IPS-15b (cell line): ENCODE measurements at regions not wholly inside any gene's neighbourhood (a gene's known extent, or its start where the extent isn't known, plus 50 kb on each side); places are given as distances from the start of the nearest gene placed in this dataset.
"Not testable (repeated sequence)": the region's sequence is repeated elsewhere in the genome, so short reads cannot be mapped to it uniquely, and the experiment has no call there.

ENCODE experiments used
- H3K27me3 ChIP-seq: one replicate; pipeline ENCODE4 v1.6.1; 2013; ENCODE audit warnings: low read length; ENCODE audit not compliant: control insufficient read depth, insufficient read depth
- H3K36me3 ChIP-seq: one replicate; pipeline ENCODE4 v1.6.1; 2013; ENCODE audit warnings: low read length; ENCODE audit not compliant: control insufficient read depth, insufficient read depth
- H3K4me1 ChIP-seq: one replicate; pipeline ENCODE4 v1.6.1; 2013; ENCODE audit warnings: mild to moderate bottlenecking, low read length; ENCODE audit not compliant: control insufficient read depth, insufficient read depth
- H3K4me3 ChIP-seq: one replicate; pipeline ENCODE4 v1.5.1; 2013; ENCODE audit warnings: low read depth, low read length
- H3K9ac ChIP-seq: one replicate; pipeline ENCODE4 v1.6.1; 2013; ENCODE audit warnings: low read depth, mild to moderate bottlenecking, low read length
- H3K9me3 ChIP-seq: one replicate; pipeline ENCODE4 v1.6.1; 2013; ENCODE audit warnings: mild to moderate bottlenecking, low read length; ENCODE audit not compliant: control insufficient read depth, insufficient read depth

GRCh38 chr9:85847782-85848181 lies 93.2 kb upstream of the NAA35 start:
- H3K9ac ChIP-seq, H3K4me1 ChIP-seq, H3K36me3 ChIP-seq, H3K27me3 ChIP-seq, H3K9me3 ChIP-seq, H3K4me3 ChIP-seq: not testable (repeated sequence)

GRCh38 chr9:85858056-85858750 lies 82.7 kb upstream of the NAA35 start:
- Histone ChIP-seq H3K4me1 (peaks cover 10% of the 10 kb centered on the region), H3K9ac (no peak overlapping the region), H3K4me3 (no peak overlapping the region), H3K9me3 (no peaks in the 10 kb centered on the region), H3K27me3 (no peaks in the 10 kb centered on the region), H3K36me3 (no peaks in the 10 kb centered on the region)

DNA sequence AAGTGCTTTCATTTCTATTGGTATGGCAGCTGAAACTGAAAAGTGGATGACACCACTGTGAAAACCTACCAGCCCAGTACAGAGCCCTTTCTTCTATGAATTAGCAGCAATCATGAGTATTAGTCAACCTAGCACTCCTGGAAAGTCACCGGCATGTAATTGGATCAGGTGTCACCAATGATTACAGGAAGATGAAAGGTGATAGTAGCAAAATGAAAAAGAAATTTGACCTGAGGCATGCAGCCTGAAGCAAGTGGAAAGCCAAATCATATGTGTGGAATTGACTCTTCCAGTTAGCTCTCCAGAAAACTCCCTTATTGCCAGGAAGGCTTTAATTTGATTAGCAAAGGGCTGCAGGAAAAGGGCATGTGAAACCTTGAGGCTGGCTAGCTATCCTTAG lies 81.2 kb upstream of the NAA35 start:
- no peaks in the 10 kb centered on the region for H3K27me3 ChIP-seq
- peaks cover 10% of the 10 kb centered on the region for H3K4me1 ChIP-seq
- no peaks in the 10 kb centered on the region for H3K36me3 ChIP-seq
- H3K9ac ChIP-seq: no peak overlapping the region
- H3K9me3 ChIP-seq: no peaks in the 10 kb centered on the region
- no peak overlapping the region for H3K4me3 ChIP-seq

- not testable (repeated sequence) for H3K9me3 ChIP-seq, H3K36me3 ChIP-seq, H3K9ac ChIP-seq, H3K4me3 ChIP-seq, H3K27me3 ChIP-seq
- peaks cover 10% of the 10 kb centered on the region for H3K4me1 ChIP-seq
Observed at GRCh38 chr9:85861882-85862281, 79.1 kb upstream of the NAA35 start.

GRCh38 chr9:85863875-85864274 lies 77.1 kb upstream of the NAA35 start:
- H3K36me3 ChIP-seq: no peaks in the 10 kb centered on the region

DNA sequence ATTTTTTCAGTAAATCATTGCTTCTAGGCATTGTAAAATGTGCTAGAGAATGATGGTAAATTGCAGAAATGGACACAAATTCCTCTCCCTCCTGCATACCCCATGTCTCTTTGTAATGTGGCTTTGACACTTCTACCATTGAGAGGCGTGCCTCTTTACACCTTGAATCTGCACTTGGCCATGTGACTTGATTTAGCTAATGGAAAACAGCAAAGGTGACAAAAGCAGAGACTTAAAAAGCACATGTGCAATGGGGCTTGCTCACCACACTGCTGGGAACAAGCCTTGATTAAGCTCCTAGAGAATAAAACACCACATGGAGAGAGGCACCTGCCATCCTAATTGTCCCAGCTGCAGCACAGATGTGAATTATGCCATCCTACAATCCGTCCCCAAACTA lies 69.9 kb upstream of the NAA35 start:
- no peak overlapping the region for H3K9ac ChIP-seq
- H3K36me3 ChIP-seq: no peaks in the 10 kb centered on the region
- no peak overlapping the region for H3K4me3 ChIP-seq
- no peaks in the 10 kb centered on the region for H3K27me3 ChIP-seq
- no peaks in the 10 kb centered on the region for H3K4me1 ChIP-seq
- no peaks in the 10 kb centered on the region for H3K9me3 ChIP-seq

More at GRCh38 chr9:85863875-85864274, 77.1 kb upstream of the NAA35 start:
- no peaks in the 10 kb centered on the region for H3K9me3 ChIP-seq
- no peak overlapping the region for H3K9ac ChIP-seq
- H3K4me1 ChIP-seq: peaks cover 10% of the 10 kb centered on the region
- H3K27me3 ChIP-seq: no peaks in the 10 kb centered on the region
- no peak overlapping the region for H3K4me3 ChIP-seq

DNA sequence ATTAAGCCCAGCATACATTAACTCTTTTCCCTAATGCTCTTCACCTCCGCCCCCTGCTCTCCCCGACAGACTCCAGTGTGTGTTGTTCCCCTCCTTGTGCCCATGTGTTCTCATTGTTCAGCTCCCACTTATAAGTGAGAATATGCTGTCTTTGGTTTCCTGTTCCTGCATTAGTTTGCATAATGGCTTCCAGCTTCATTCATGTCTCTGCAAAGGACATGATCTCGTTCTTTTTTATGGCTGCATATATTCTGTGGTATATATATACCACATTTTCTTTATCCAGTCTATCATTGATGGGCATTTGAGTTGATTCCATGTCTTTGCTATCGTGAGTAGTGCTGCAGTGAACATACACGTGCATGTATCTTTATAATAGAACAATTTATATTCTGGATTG lies 69.3 kb upstream of the NAA35 start:
- H3K4me1 ChIP-seq, H3K27me3 ChIP-seq, H3K4me3 ChIP-seq, H3K9ac ChIP-seq, H3K9me3 ChIP-seq, H3K36me3 ChIP-seq: not testable (repeated sequence)

- no peaks in the 10 kb centered on the region for H3K4me1 ChIP-seq
Observed at GRCh38 chr9:85872463-85872862, 68.5 kb upstream of the NAA35 start.

DNA sequence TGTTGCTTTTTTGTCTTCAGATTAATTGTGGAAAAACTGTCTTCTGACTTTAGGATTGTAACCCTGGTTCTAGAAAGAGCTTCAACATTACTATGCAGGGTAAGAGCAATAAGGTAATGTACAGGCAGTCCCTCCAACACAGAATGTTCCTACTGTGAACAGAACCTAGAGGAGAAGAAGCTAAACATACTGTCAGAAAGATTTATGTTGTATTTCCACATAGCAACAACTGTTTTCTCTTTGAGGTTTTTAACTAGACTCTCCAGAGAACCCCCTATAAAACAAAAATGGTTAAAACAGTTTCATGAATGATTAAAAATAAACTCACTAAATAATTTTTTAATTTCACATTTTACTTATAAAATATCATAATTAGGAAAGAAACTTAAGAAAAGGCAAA lies 64.3 kb upstream of the NAA35 start:
- Histone ChIP-seq H3K27me3 (no peaks in the 10 kb centered on the region), H3K36me3 (no peaks in the 10 kb centered on the region), H3K4me1 (peaks cover 5% of the 10 kb centered on the region), H3K9me3 (no peaks in the 10 kb centered on the region), H3K9ac (no peak overlapping the region), H3K4me3 (no peak overlapping the region)

More at GRCh38 chr9:85872463-85872862, 68.5 kb upstream of the NAA35 start:
- no peaks in the 10 kb centered on the region for H3K27me3 ChIP-seq
- H3K9me3 ChIP-seq: no peaks in the 10 kb centered on the region
- no peaks in the 10 kb centered on the region for H3K36me3 ChIP-seq
- no peak overlapping the region for H3K9ac ChIP-seq
- H3K4me3 ChIP-seq: no peak overlapping the region

GRCh38 chr9:85878872-85879597 lies 61.9 kb upstream of the NAA35 start:
- not testable (repeated sequence) for H3K36me3 ChIP-seq, H3K9me3 ChIP-seq, H3K9ac ChIP-seq, H3K27me3 ChIP-seq, H3K4me3 ChIP-seq, H3K4me1 ChIP-seq

DNA sequence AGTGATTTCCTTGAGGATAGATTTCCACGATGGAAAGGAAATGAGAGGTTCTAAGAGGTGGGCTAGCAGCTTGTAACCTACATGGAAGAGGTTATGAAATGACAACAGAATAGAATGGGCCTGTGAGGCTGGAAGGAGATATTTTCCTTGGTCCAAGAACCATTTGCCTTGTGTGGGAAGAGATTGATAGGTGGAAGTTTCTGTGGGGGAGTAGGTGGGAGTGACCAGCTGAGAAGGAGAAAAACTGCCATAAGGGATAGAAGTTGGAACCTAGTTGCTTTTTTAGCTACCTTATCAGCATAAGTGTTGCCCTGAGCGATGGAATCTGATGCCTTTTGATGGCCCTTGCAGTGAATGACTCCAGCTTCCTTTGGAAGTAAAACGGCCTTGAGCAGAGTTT lies 60.4 kb upstream of the NAA35 start:
- H3K27me3 ChIP-seq, H3K4me3 ChIP-seq, H3K9ac ChIP-seq, H3K36me3 ChIP-seq, H3K4me1 ChIP-seq, H3K9me3 ChIP-seq: not testable (repeated sequence)

DNA sequence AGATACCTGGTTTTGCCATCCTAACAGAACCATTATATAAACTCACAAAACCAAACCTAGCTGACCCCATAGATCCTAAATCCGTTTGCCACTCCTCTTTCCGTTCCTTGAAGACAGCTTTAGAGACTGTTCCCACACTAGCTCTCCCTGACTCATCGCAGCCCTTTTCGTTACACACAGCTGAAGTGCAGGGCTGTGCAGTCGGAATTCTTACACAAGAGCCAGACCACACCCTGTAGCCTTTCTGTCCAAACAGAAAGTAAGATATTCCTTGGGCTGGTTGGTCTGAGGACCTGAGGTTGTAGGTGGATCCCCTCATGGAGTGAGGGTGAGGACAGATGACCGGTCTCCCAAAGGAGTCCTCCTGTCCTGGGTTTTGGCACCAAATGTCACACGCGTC lies 56.7 kb upstream of the NAA35 start:
- H3K9ac ChIP-seq: no peak overlapping the region

More for the DNA sequence above, 56.7 kb upstream of the NAA35 start:
- Histone ChIP-seq H3K4me1 (no peaks in the 10 kb centered on the region), H3K36me3 (no peaks in the 10 kb centered on the region), H3K27me3 (no peaks in the 10 kb centered on the region), H3K4me3 (no peak overlapping the region), H3K9me3 (no peaks in the 10 kb centered on the region)
